NOMO-1 treated with DMSO at 0.1 percent for 48 hours (cell line): ENCODE measurements at regions not wholly inside any gene's neighbourhood (a gene's known extent, or its start where the extent isn't known, plus 50 kb on each side); places are given as distances from the start of the nearest gene placed in this dataset.

Source experiments
- DNase-seq: peaks from one replicate; lab custom pipeline; 2025; ENCODE audit not compliant: unreplicated experiment; lab: John Stamatoyannopoulos, UW

GRCh38 chr2:151197184-151198108 is 64.2 kb downstream of the RBM43 start:
- DNase-seq, result no peak

GRCh38 chr2:151193576-151193975 is 68.1 kb downstream of the RBM43 start:
- DNase-seq, result no peak

GRCh38 chr2:151192681-151193080 is 69.0 kb downstream of the RBM43 start:
- no peak for DNase-seq

- DNase-seq, result no peak
Observed at GRCh38 chr2:151191001-151191400, 70.7 kb downstream of the RBM43 start.

- DNase-seq, result no peak
Observed at GRCh38 chr2:151189125-151189524, 72.5 kb downstream of the RBM43 start.

GRCh38 chr2:151186011-151186410 is 75.7 kb downstream of the RBM43 start:
- no peak for DNase-seq

GRCh38 chr2:151182899-151183809 is 78.5 kb downstream of the RBM43 start:
- no peak for DNase-seq

GRCh38 chr2:151182396-151182795 is 79.3 kb downstream of the RBM43 start:
- no peak for DNase-seq

GRCh38 chr2:151181524-151181923 is 80.1 kb downstream of the RBM43 start:
- no peak for DNase-seq

GRCh38 chr2:151180123-151180522 is 81.5 kb downstream of the RBM43 start:
- no peak for DNase-seq

- no peak for DNase-seq
Observed at GRCh38 chr2:151178207-151178606, 83.5 kb downstream of the RBM43 start.

- no peak for DNase-seq
Observed at GRCh38 chr2:151177756-151178155, 83.9 kb downstream of the RBM43 start.

- no peak for DNase-seq
Observed at GRCh38 chr2:151176661-151177060, 85.0 kb downstream of the RBM43 start.

GRCh38 chr2:151175864-151176263 is 85.8 kb downstream of the RBM43 start:
- DNase-seq, result no peak

- no peak for DNase-seq
Observed at GRCh38 chr2:151174127-151174526, 87.5 kb downstream of the RBM43 start.

GRCh38 chr2:151171186-151171585 is 90.5 kb downstream of the RBM43 start:
- no peak for DNase-seq

GRCh38 chr2:151166410-151166809 is 95.3 kb downstream of the RBM43 start:
- no peak for DNase-seq

- DNase-seq, result no peak
Observed at GRCh38 chr2:151165105-151165684, 96.5 kb downstream of the RBM43 start.

- peak; percentile 6 for DNase-seq
Observed at GRCh38 chr2:151161821-151162551, 99.7 kb downstream of the RBM43 start.

GRCh38 chr2:151159109-151159662 is 102.5 kb downstream of the RBM43 start:
- DNase-seq, result no peak
